Panc1 (cell line): ENCODE measurements at regions not wholly inside any gene's neighbourhood (a gene's known extent, or its start where the extent isn't known, plus 50 kb on each side); places are given as distances from the start of the nearest gene placed in this dataset.

Source experiments
- ATAC-seq: fragments of 200-7000 bp; cut with Tn5 transposase; 2 replicates; pipeline ENCODE4 v1.9.1; 2020; ENCODE audit warnings: mild to moderate bottlenecking, moderate library complexity
- BruUV-seq: library from RNA; stranded (reverse); fragments of 400-500 nt; replicated peaks from 2 replicates; lab custom pipeline; 2021; lab: Mats Ljungman, UMichigan
- CTCF ChIA-PET: fragments of 300-600 bp; sonication (Branson Sonifier 250); formaldehyde crosslinking; loops from one replicate; lab custom pipeline; 2022; ENCODE audit warnings: antibody characterized with exemption; lab: Charles Lee
- POLR2A ChIA-PET: fragments of 300-600 bp; sonication (Branson Sonifier 250); formaldehyde crosslinking; loops from one replicate; lab custom pipeline; 2022; ENCODE audit warnings: antibody characterized with exemption; lab: Charles Lee
- DNase-seq: peaks from one replicate; pipeline ENCODE4 v3.0.0-alpha.2; 2010; ENCODE audit warnings: low read depth, low spot score
- H3K27ac ChIP-seq: 2 replicates; pipeline ENCODE4 v1.5.1; 2011; ENCODE audit warnings: mild to moderate bottlenecking, low read length, inconsistent platforms
- H3K27me3 ChIP-seq: fragments of 200-500 bp; sonication (Bioruptor generic); 2 replicates; pipeline ENCODE4 v1.6.0; 2014; ENCODE audit warnings: low read length, inconsistent platforms; ENCODE audit not compliant: control insufficient read depth, insufficient read depth
- H3K36me3 ChIP-seq: fragments of 200-500 bp; sonication (Bioruptor generic); 2 replicates; pipeline ENCODE4 v1.5.1; 2014; ENCODE audit warnings: inconsistent platforms, mild to moderate bottlenecking, low read length, moderate library complexity; ENCODE audit not compliant: control insufficient read depth, insufficient read depth
- H3K4me1 ChIP-seq: 2 replicates; pipeline ENCODE4 v1.5.1; 2011; ENCODE audit warnings: inconsistent platforms, mild to moderate bottlenecking, low read length, moderate library complexity; ENCODE audit not compliant: control insufficient read depth, insufficient read depth
- H3K4me3 ChIP-seq, 2 experiments: 2 replicates each; pipeline ENCODE4 v1.5.1; 2011 to 2012; ENCODE audit warnings: low read depth in 2 of 2, low read length in 2 of 2, mild to moderate bottlenecking in 2 of 2, inconsistent platforms in 1 of 2, moderate library complexity in 1 of 2
- H3K9me3 ChIP-seq: fragments of 200-500 bp; sonication (Bioruptor generic); 2 replicates; pipeline ENCODE4 v1.5.1; 2014; ENCODE audit warnings: low read depth, mild to moderate bottlenecking, inconsistent platforms, low read length, moderate library complexity; ENCODE audit not compliant: control insufficient read depth, insufficient read depth
- CTCF ChIP-seq: fragments of 450-650 bp; IDR thresholded peaks from 2 replicates; pipeline ENCODE4 v1.5.1; 2017; ENCODE audit warnings: mild to moderate bottlenecking
- POLR2AphosphoS5 ChIP-seq: IDR thresholded peaks from 2 replicates; pipeline ENCODE4 v1.6.1; 2012; ENCODE audit warnings: mild to moderate bottlenecking, low read depth, low read length, moderate library complexity
- REST ChIP-seq, 2 experiments: IDR thresholded peaks; 2 replicates each; pipeline ENCODE4 v1.6.1; 2011 to 2012; ENCODE audit warnings: low read depth in 2 of 2, control low read depth in 1 of 2, low read length in 1 of 2, mild to moderate bottlenecking in 1 of 2, moderate library complexity in 1 of 2; ENCODE audit not compliant: insufficient read depth in 1 of 2
- SIN3A ChIP-seq: IDR thresholded peaks from 2 replicates; pipeline ENCODE4 v1.6.1; 2012; ENCODE audit warnings: low read depth, mild to moderate bottlenecking, low read length, moderate library complexity, borderline replicate concordance; ENCODE audit not compliant: insufficient read depth
- TCF7L2 ChIP-seq: IDR thresholded peaks from 2 replicates; pipeline ENCODE4 v1.6.1; 2011; ENCODE audit warnings: mild to moderate bottlenecking, low read depth, low read length, inconsistent platforms
- in situ Hi-C: cut with HindIII; loops from 2 replicates; pipeline ENCODE4 v1.10.0; 2016; ENCODE audit warnings: low sequenced_read_pairs, low pct_unique_long_range_greater_than_20kb
- intact Hi-C: fragments of 100-400 bp; cut with micrococcal nuclease; formaldehyde crosslinking; loops from one replicate; pipeline ENCODE4 v1.10.0; 2022; ENCODE audit not compliant: unreplicated experiment

GRCh38 chr12:28711421-28711820 lies 437.7 kb upstream of the FAR2 start:
- intact Hi-C loops (no loop called here), in situ Hi-C loops (no loop called here)
- Histone ChIP-seq H3K27me3 (no peaks in the 10 kb centered on the region), H3K4me3 (no peak overlapping the region), H3K9me3 (no peaks in the 10 kb centered on the region), H3K36me3 (no peaks in the 10 kb centered on the region), H3K27ac (no peak overlapping the region), H3K4me1 (no peaks in the 10 kb centered on the region)
- BruUV-seq, result no TSS peak
- ATAC-seq, result no peak
- TF ChIP-seq CTCF (no peak), TCF7L2 (no peak), POLR2AphosphoS5 (no peak), SIN3A (no peak), REST (IDR thresholded peaks at IDR 0.05; ENCODE audit: insufficient read depth in 1 of 2, low read depth in 2 of 2, low read length in 1 of 2) (no peak)
- no peak for DNase-seq
- POLR2A ChIA-PET, result no interaction called here
- CTCF ChIA-PET, result no interaction called here

- no peak overlapping the region for H3K4me3 ChIP-seq
- no peaks in the 10 kb centered on the region for H3K27me3 ChIP-seq
- intact Hi-C loops, result no loop called here
- H3K9me3 ChIP-seq, result no peaks in the 10 kb centered on the region
- CTCF ChIA-PET, result no interaction called here
- BruUV-seq, result no TSS peak
- DNase-seq, result no peak
- in situ Hi-C loops, result no loop called here
- H3K27ac ChIP-seq, result no peak overlapping the region
- no peaks in the 10 kb centered on the region for H3K4me1 ChIP-seq
- no peaks in the 10 kb centered on the region for H3K36me3 ChIP-seq
- no peak for ATAC-seq
- TF ChIP-seq SIN3A (no peak), POLR2AphosphoS5 (no peak), TCF7L2 (no peak), CTCF (no peak), REST (IDR thresholded peaks at IDR 0.05; ENCODE audit: insufficient read depth in 1 of 2, low read depth in 2 of 2, low read length in 1 of 2) (no peak)
- POLR2A ChIA-PET, result no interaction called here
These were observed 406.3 kb upstream of the FAR2 start for GRCh38 chr12:28742791-28743190.
